Liver (tissue), 3 donors: ENCODE measurements at regions not wholly inside any gene's neighbourhood (a gene's known extent, or its start where the extent isn't known, plus 50 kb on each side); places are given as distances from the start of the nearest gene placed in this dataset.

ENCODE experiments used
- ATF3 ChIP-seq: IDR thresholded peaks from 2 replicates; pipeline ENCODE4 v1.6.1; 2016; ENCODE audit warnings: antibody characterized with exemption
- CTCF ChIP-seq: fragments of 150-350 bp; IDR thresholded peaks from 2 replicates; pipeline ENCODE4 v1.5.1; 2017; ENCODE audit warnings: improper control_type of control experiment, low read depth, low read length; ENCODE audit not compliant: missing input control
- EGR1 ChIP-seq, 2 donors: IDR thresholded peaks; 2 replicates each; pipeline ENCODE4 v1.6.1; 2016 to 2018; ENCODE audit warnings: antibody characterized with exemption in 2 of 2, low read depth in 2 of 2
- FOXA1 ChIP-seq: IDR thresholded peaks from 2 replicates; pipeline ENCODE4 v1.6.1; 2016; ENCODE audit warnings: antibody characterized with exemption
- GABPA ChIP-seq, 2 donors: IDR thresholded peaks in 1 of 2; conservative IDR thresholded peaks in 1 of 2; 2 replicates each; pipeline ENCODE4 v1.6.1; 2016; ENCODE audit warnings: antibody characterized with exemption in 2 of 2, mild to moderate bottlenecking in 1 of 2, moderate library complexity in 1 of 2
- RAD21 ChIP-seq, 2 donors: IDR thresholded peaks; 2 replicates each; pipeline ENCODE4 v1.6.1; 2016; ENCODE audit warnings: antibody characterized with exemption in 2 of 2, mild to moderate bottlenecking in 2 of 2
- REST ChIP-seq: IDR thresholded peaks from 2 replicates; pipeline ENCODE4 v1.6.1; 2016; ENCODE audit warnings: antibody characterized with exemption, mild to moderate bottlenecking
- YY1 ChIP-seq: IDR thresholded peaks from 2 replicates; pipeline ENCODE4 v1.6.1; 2016; ENCODE audit warnings: antibody characterized with exemption, mild to moderate bottlenecking
- TF ChIP-seq, protein P1 (sequence below): IDR thresholded peaks from 2 replicates; pipeline ENCODE4 v1.6.1; 2016; ENCODE audit warnings: antibody characterized with exemption
- donor health status: healthy.
- donor health status: healthy.

DNA sequence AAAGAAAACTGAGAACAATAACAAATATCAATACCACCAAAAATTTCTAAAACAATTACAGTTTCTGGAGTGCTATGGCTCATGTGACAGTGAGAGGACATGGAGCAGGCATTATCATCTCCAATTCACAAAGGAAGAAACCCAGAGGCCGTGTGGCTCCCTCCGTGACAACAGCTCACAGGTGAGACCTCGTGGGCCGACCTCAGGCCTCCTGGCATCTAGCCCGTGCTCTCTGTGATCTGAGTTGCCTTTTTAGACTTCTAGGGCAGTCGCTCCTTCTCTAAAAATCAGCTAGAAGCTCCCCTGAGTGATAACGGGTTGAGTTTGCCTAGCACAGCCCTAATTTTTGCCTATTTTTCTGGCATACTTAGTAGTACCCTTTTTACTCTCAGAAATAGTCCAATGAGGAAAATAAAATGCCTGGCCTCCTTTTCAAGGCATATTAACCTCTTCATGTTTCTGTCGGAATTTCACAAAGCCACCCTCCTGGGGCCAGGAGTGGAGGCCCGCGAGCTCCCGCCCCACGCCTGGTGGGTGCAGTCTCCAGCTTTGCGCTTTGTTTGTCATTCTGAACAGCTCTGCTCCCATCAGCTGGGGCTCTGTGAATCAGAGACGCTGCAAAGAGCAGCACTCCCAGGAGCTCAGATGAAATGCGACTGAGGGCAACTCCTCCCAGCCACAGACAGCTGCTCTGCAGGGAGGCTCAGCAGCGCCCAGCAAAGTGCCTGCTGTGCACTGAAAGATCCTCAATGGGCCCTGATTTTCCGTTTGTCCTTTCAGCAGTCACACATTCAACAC, 292.5 kb downstream of the UQCRFS1 start:
- TF ChIP-seq CTCF (no peak), FOXA1 (no peak), RAD21 (IDR thresholded peaks at IDR 0.05) (no peak), REST (no peak), YY1 (no peak), ATF3 (no peak), GABPA (IDR thresholded peaks at IDR 0.05 in 1 of 2, conservative IDR thresholded peaks at IDR 0.05 in 1 of 2) (no peak), EGR1 (IDR thresholded peaks at IDR 0.05; ENCODE audit: low read depth in 2 of 2) (no peak)
- TF ChIP-seq, protein P1, sequence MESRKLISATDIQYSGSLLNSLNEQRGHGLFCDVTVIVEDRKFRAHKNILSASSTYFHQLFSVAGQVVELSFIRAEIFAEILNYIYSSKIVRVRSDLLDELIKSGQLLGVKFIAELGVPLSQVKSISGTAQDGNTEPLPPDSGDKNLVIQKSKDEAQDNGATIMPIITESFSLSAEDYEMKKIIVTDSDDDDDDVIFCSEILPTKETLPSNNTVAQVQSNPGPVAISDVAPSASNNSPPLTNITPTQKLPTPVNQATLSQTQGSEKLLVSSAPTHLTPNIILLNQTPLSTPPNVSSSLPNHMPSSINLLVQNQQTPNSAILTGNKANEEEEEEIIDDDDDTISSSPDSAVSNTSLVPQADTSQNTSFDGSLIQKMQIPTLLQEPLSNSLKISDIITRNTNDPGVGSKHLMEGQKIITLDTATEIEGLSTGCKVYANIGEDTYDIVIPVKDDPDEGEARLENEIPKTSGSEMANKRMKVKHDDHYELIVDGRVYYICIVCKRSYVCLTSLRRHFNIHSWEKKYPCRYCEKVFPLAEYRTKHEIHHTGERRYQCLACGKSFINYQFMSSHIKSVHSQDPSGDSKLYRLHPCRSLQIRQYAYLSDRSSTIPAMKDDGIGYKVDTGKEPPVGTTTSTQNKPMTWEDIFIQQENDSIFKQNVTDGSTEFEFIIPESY: no peak
